B cell (primary cell): ENCODE measurements at regions not wholly inside any gene's neighbourhood (a gene's known extent, or its start where the extent isn't known, plus 50 kb on each side); places are given as distances from the start of the nearest gene placed in this dataset.

ENCODE experiments used
- ATAC-seq: fragments of 200-7000 bp; cut with Tn5 transposase; one replicate; pipeline ENCODE4 v1.10.0; 2021; ENCODE audit warnings: low read depth, mild to moderate bottlenecking, moderate number of reproducible peaks, moderate library complexity
- CTCF ChIA-PET: fragments of 350-600 bp; sonication (Branson Sonifier 250); formaldehyde crosslinking; loops from one replicate; lab custom pipeline; 2021; ENCODE audit warnings: antibody characterized with exemption, inconsistent platforms; lab: Charles Lee
- POLR2A ChIA-PET: fragments of 350-600 bp; sonication (Branson Sonifier 250); formaldehyde crosslinking; loops from one replicate; lab custom pipeline; 2021; ENCODE audit warnings: antibody characterized with exemption; lab: Charles Lee
- DNase-seq: peaks from one replicate; pipeline ENCODE4 v3.0.0; 2013
- H2AFZ ChIP-seq: 2 replicates; pipeline ENCODE4 v1.6.1; 2012; ENCODE audit warnings: mild to moderate bottlenecking, low read depth, low read length; ENCODE audit not compliant: insufficient read depth, poor library complexity, severe bottlenecking
- H3K27ac ChIP-seq, 2 donors: 1 replicate in 1 of 2; 2 replicates in 1 of 2; pipeline ENCODE4 v1.5.1; 2012 to 2013; ENCODE audit warnings: low read length in 2 of 2, mild to moderate bottlenecking in 2 of 2, moderate library complexity in 1 of 2
- H3K27me3 ChIP-seq, 4 experiments: fragments of 200-600 bp in 1 of 4; sonication (generic) in 1 of 4; replicated peaks in 1 of 4; 1 replicate in 2 of 4; 2 replicates in 2 of 4; pipeline versions ENCODE4 v1.6.1 to v1.7.0; 2013 to 2016; ENCODE audit warnings: low read length in 3 of 4, mild to moderate bottlenecking in 2 of 4, mixed read lengths in 1 of 4, moderate library complexity in 1 of 4; ENCODE audit not compliant: insufficient read depth in 4 of 4, control insufficient read depth in 3 of 4; ENCODE audit errors: control extremely low read depth in 1 of 4
- H3K36me3 ChIP-seq, 2 experiments: replicated peaks in 1 of 2; 1 replicate in 1 of 2; 2 replicates in 1 of 2; pipeline versions ENCODE4 v1.6.1 to v1.7.1; 2013; ENCODE audit warnings: low read length in 1 of 2; ENCODE audit not compliant: insufficient read depth in 2 of 2, control insufficient read depth in 1 of 2; ENCODE audit errors: control extremely low read depth in 1 of 2, extremely low read depth in 1 of 2
- H3K4me1 ChIP-seq, 2 donors: fragments of 200-600 bp in 1 of 2; sonication (generic) in 1 of 2; 1 replicate in 1 of 2; 2 replicates in 1 of 2; pipeline versions ENCODE4 v1.5.1 to v1.6.1; 2013 to 2017; ENCODE audit warnings: low read length in 2 of 2; ENCODE audit not compliant: control insufficient read depth in 2 of 2, insufficient read depth in 2 of 2
- H3K4me2 ChIP-seq: replicated peaks from 2 replicates; pipeline ENCODE3; 2012; ENCODE audit warnings: mild to moderate bottlenecking, low read depth, low read length; ENCODE audit not compliant: poor library complexity, severe bottlenecking
- H3K4me3 ChIP-seq, 5 experiments: fragments of 200-600 bp in 1 of 5; sonication (generic) in 1 of 5; 1 replicate in 3 of 5; 2 replicates in 2 of 5; pipeline versions ENCODE4 v1.5.1 to v1.7.0; 2011 to 2016; ENCODE audit warnings: low read length in 4 of 5, mild to moderate bottlenecking in 4 of 5, low read depth in 2 of 5, control low read depth in 1 of 5, moderate library complexity in 1 of 5; ENCODE audit not compliant: insufficient read depth in 1 of 5; ENCODE audit errors: control extremely low read depth in 1 of 5, extremely low read depth in 1 of 5
- H3K79me2 ChIP-seq: fragments of 200-600 bp; sonication (generic); one replicate; pipeline ENCODE4 v1.6.0; 2016; ENCODE audit warnings: low read length; ENCODE audit not compliant: control insufficient read depth, insufficient read depth
- H3K9ac ChIP-seq: fragments of 200-600 bp; sonication (generic); 2 replicates; pipeline ENCODE4 v1.6.1; 2017; ENCODE audit warnings: mild to moderate bottlenecking, low read length, moderate library complexity
- H3K9me3 ChIP-seq, 3 donors: one replicate each; pipeline versions ENCODE4 v1.6.1 to v1.7.1; 2013; ENCODE audit warnings: low read length in 2 of 3; ENCODE audit not compliant: control insufficient read depth in 2 of 3, insufficient read depth in 1 of 3; ENCODE audit errors: control extremely low read depth in 1 of 3
- H4K20me1 ChIP-seq: 2 replicates; pipeline ENCODE4 v1.6.0; 2012; ENCODE audit warnings: mild to moderate bottlenecking, low read length; ENCODE audit not compliant: insufficient read depth, control insufficient read depth, poor library complexity, severe bottlenecking
- H3K27ac Mint-ChIP-seq: one replicate; pipeline ENCODE4 v1.8.0; 2021; ENCODE audit warnings: mixed read lengths
- H3K27me3 Mint-ChIP-seq: one replicate; pipeline ENCODE4 v1.8.0; 2021; ENCODE audit warnings: mixed read lengths
- H3K4me1 Mint-ChIP-seq: one replicate; pipeline ENCODE4 v1.8.0; 2021; ENCODE audit warnings: mixed read lengths
- H3K4me3 Mint-ChIP-seq: one replicate; pipeline ENCODE4 v1.8.0; 2021; ENCODE audit warnings: mixed read lengths
- H3K9me3 Mint-ChIP-seq: one replicate; pipeline ENCODE4 v1.8.0; 2022; ENCODE audit warnings: mixed read lengths; ENCODE audit not compliant: insufficient read depth
- CTCF ChIP-seq: fragments of 200-600 bp; IDR thresholded peaks from one replicate; pipeline ENCODE4 v1.8.0; 2022; ENCODE audit warnings: antibody characterized with exemption, mild to moderate bottlenecking
- EZH2 ChIP-seq: IDR thresholded peaks from 2 replicates; pipeline ENCODE4 v1.6.1; 2012; ENCODE audit warnings: borderline replicate concordance, low read depth, mild to moderate bottlenecking, moderate library complexity, low read length; ENCODE audit not compliant: insufficient read depth, poor library complexity, severe bottlenecking
- WGBS: methylation state at CpG from one replicate; pipeline ENCODE4 v1.1.5; 2013; ENCODE audit warnings: missing lambda C conversion rate; ENCODE audit not compliant: insufficient coverage; 5-methylcytosine and 5-hydroxymethylcytosine counted together
- intact Hi-C: fragments of 100-400 bp; cut with micrococcal nuclease; formaldehyde crosslinking; loops from one replicate; pipeline ENCODE4 v1.10.0; 2022

- no peak for TF ChIP-seq EZH2
- no peak for TF ChIP-seq CTCF
- intact Hi-C loops, result no loop called here
- H3K79me2 ChIP-seq, result no peaks in the 10 kb centered on the region
- DNase-seq (no peak), ATAC-seq (no peak)
- peaks cover 0 to 11% (median 0%) of the 10 kb centered on the region in 3 donors for H3K9me3 ChIP-seq
- H4K20me1 ChIP-seq, result no peaks in the 10 kb centered on the region
- peaks cover 0 to 8% (median 2%) of the 10 kb centered on the region in 4 experiments for H3K27me3 ChIP-seq
- Mint-ChIP-seq H3K27ac (no peak overlapping the region), H3K4me3 (no peak overlapping the region), H3K9me3 (no peaks in the 10 kb centered on the region), H3K4me1 (no peaks in the 10 kb centered on the region), H3K27me3 (peaks cover 23% of the 10 kb centered on the region)
- ChIA-PET POLR2A (no interaction called here), CTCF (no interaction called here)
- H2AFZ ChIP-seq, result no peak overlapping the region
- no peak overlapping the region for H3K4me2 ChIP-seq
- H3K27ac ChIP-seq, result no peak overlapping the region
- H3K9ac ChIP-seq, result no peak overlapping the region
- no peak overlapping the region for H3K4me3 ChIP-seq
- no peaks in the 10 kb centered on the region for H3K4me1 ChIP-seq
- whole genome bisulfite sequencing, result 89% methylated on average over 6 of the region's 6 CpGs
- H3K36me3 ChIP-seq, result no peaks in the 10 kb centered on the region
Measured at GRCh38 chr16:86325895-86326294, 184.4 kb upstream of the FOXF1 start.

GRCh38 chr16:86327321-86327720 is 183.0 kb upstream of the FOXF1 start:
- Histone ChIP-seq H3K36me3 (no peaks in the 10 kb centered on the region), H4K20me1 (no peaks in the 10 kb centered on the region), H3K9ac (no peak overlapping the region), H3K4me3 (no peak overlapping the region), H2AFZ (no peak overlapping the region), H3K79me2 (no peaks in the 10 kb centered on the region), H3K9me3 (peaks cover 0 to 11% (median 0%) of the 10 kb centered on the region in 3 donors), H3K27ac (no peak overlapping the region), H3K27me3 (peaks cover 0 to 6% (median 2%) of the 10 kb centered on the region in 4 experiments), H3K4me2 (no peak overlapping the region), H3K4me1 (no peaks in the 10 kb centered on the region)
- ATAC-seq (no peak), DNase-seq (no peak)
- Mint-ChIP-seq H3K27ac (no peak overlapping the region), H3K4me3 (no peak overlapping the region), H3K9me3 (no peaks in the 10 kb centered on the region), H3K4me1 (no peaks in the 10 kb centered on the region), H3K27me3 (peaks cover 30% of the 10 kb centered on the region)
- no peak for TF ChIP-seq EZH2
- no peak for TF ChIP-seq CTCF
- 74% methylated on average over 10 of the region's 10 CpGs for WGBS
- intact Hi-C loops, result no loop called here
- ChIA-PET CTCF (no interaction called here), POLR2A (no interaction called here)
